SK-N-SH (cell line): ENCODE measurements at regions not wholly inside any gene's neighbourhood (a gene's known extent, or its start where the extent isn't known, plus 50 kb on each side); places are given as distances from the start of the nearest gene placed in this dataset.

Experiments
- GABPA ChIP-seq: IDR thresholded peaks from 2 replicates; pipeline ENCODE4 v1.4.0; 2012; ENCODE audit warnings: low read depth, mild to moderate bottlenecking
- NRF1 ChIP-seq: IDR thresholded peaks from 2 replicates; pipeline ENCODE4 v1.6.1; 2012; ENCODE audit warnings: low read depth, mild to moderate bottlenecking, low read length
- RCOR1 ChIP-seq: fragments of 150-350 bp; IDR thresholded peaks from 2 replicates; pipeline ENCODE4 v1.6.1; 2017; ENCODE audit warnings: antibody characterized with exemption, low read length
- RFX5 ChIP-seq: IDR thresholded peaks from 2 replicates; pipeline ENCODE4 v1.6.1; 2012; ENCODE audit warnings: mild to moderate bottlenecking, improper control_type of control experiment, low read length
- TF ChIP-seq, protein P1 (sequence below): fragments of 200-600 bp; sonication (generic); IDR thresholded peaks from 2 replicates; pipeline ENCODE4 v1.6.1; 2017; ENCODE audit warnings: antibody characterized with exemption, mild to moderate bottlenecking, moderate library complexity
- TF ChIP-seq, protein P2 (sequence below): IDR thresholded peaks from 2 replicates; pipeline ENCODE4 v1.6.1; 2012; ENCODE audit warnings: mild to moderate bottlenecking, low read depth, low read length, moderate library complexity
- TF ChIP-seq, protein P3 (sequence below): fragments of 150-350 bp; IDR thresholded peaks from 2 replicates; pipeline ENCODE4 v1.6.1; 2016; ENCODE audit warnings: mild to moderate bottlenecking, low read depth, low read length
- TF ChIP-seq, protein P4 (sequence below): fragments of 150-350 bp; IDR thresholded peaks from 2 replicates; pipeline ENCODE4 v1.6.1; 2017; ENCODE audit warnings: antibody characterized with exemption, low read length, low read depth, borderline replicate concordance

DNA sequence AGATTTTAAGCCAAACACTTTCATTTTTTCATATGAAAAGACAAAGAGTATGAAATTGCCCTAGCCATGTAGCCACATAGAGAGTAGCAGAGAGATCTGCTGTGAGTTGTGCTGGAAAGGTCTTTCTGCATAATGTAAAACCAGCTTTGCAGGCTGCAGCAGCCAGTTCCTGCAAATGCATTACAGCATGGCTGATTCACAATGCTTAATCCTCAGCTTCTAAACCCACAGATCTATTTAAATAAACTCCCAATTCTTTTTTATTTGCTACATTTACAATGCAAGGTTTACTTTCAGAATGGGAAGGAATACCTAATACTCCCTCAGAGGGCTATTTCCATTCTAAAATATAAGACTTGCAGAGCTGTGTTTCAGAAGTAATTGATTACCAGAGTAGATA lies 185.6 kb upstream of the STARD13 start:
- TF ChIP-seq GABPA (no peak), RCOR1 (no peak), RFX5 (no peak), NRF1 (no peak)
- TF ChIP-seq, protein P1, sequence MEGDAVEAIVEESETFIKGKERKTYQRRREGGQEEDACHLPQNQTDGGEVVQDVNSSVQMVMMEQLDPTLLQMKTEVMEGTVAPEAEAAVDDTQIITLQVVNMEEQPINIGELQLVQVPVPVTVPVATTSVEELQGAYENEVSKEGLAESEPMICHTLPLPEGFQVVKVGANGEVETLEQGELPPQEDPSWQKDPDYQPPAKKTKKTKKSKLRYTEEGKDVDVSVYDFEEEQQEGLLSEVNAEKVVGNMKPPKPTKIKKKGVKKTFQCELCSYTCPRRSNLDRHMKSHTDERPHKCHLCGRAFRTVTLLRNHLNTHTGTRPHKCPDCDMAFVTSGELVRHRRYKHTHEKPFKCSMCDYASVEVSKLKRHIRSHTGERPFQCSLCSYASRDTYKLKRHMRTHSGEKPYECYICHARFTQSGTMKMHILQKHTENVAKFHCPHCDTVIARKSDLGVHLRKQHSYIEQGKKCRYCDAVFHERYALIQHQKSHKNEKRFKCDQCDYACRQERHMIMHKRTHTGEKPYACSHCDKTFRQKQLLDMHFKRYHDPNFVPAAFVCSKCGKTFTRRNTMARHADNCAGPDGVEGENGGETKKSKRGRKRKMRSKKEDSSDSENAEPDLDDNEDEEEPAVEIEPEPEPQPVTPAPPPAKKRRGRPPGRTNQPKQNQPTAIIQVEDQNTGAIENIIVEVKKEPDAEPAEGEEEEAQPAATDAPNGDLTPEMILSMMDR: no peak
- TF ChIP-seq, protein P2, sequence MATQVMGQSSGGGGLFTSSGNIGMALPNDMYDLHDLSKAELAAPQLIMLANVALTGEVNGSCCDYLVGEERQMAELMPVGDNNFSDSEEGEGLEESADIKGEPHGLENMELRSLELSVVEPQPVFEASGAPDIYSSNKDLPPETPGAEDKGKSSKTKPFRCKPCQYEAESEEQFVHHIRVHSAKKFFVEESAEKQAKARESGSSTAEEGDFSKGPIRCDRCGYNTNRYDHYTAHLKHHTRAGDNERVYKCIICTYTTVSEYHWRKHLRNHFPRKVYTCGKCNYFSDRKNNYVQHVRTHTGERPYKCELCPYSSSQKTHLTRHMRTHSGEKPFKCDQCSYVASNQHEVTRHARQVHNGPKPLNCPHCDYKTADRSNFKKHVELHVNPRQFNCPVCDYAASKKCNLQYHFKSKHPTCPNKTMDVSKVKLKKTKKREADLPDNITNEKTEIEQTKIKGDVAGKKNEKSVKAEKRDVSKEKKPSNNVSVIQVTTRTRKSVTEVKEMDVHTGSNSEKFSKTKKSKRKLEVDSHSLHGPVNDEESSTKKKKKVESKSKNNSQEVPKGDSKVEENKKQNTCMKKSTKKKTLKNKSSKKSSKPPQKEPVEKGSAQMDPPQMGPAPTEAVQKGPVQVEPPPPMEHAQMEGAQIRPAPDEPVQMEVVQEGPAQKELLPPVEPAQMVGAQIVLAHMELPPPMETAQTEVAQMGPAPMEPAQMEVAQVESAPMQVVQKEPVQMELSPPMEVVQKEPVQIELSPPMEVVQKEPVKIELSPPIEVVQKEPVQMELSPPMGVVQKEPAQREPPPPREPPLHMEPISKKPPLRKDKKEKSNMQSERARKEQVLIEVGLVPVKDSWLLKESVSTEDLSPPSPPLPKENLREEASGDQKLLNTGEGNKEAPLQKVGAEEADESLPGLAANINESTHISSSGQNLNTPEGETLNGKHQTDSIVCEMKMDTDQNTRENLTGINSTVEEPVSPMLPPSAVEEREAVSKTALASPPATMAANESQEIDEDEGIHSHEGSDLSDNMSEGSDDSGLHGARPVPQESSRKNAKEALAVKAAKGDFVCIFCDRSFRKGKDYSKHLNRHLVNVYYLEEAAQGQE: no peak
- TF ChIP-seq, protein P3, sequence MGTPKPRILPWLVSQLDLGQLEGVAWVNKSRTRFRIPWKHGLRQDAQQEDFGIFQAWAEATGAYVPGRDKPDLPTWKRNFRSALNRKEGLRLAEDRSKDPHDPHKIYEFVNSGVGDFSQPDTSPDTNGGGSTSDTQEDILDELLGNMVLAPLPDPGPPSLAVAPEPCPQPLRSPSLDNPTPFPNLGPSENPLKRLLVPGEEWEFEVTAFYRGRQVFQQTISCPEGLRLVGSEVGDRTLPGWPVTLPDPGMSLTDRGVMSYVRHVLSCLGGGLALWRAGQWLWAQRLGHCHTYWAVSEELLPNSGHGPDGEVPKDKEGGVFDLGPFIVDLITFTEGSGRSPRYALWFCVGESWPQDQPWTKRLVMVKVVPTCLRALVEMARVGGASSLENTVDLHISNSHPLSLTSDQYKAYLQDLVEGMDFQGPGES: no peak
- TF ChIP-seq, protein P4, sequence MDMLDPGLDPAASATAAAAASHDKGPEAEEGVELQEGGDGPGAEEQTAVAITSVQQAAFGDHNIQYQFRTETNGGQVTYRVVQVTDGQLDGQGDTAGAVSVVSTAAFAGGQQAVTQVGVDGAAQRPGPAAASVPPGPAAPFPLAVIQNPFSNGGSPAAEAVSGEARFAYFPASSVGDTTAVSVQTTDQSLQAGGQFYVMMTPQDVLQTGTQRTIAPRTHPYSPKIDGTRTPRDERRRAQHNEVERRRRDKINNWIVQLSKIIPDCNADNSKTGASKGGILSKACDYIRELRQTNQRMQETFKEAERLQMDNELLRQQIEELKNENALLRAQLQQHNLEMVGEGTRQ: no peak
